OCI-LY1 (cell line): ENCODE measurements at regions not wholly inside any gene's neighbourhood (a gene's known extent, or its start where the extent isn't known, plus 50 kb on each side); places are given as distances from the start of the nearest gene placed in this dataset.

Source experiments
- EZH2 ChIP-seq: fragments of 200-600 bp; sonication (generic), shearing (Covaris generic); IDR thresholded peaks from 2 replicates; pipeline ENCODE4 v1.8.0; 2017; ENCODE audit warnings: borderline replicate concordance, mixed run types, mild to moderate bottlenecking, antibody characterized with exemption, low read length, moderate library complexity, mixed read lengths
- TF ChIP-seq, protein P1 (sequence below): fragments of 200-600 bp; sonication (generic), shearing (Covaris generic); IDR thresholded peaks from 2 replicates; pipeline ENCODE4 v1.5.1; 2017; ENCODE audit warnings: mild to moderate bottlenecking, antibody characterized with exemption, low read length, moderate library complexity, mixed read lengths

DNA sequence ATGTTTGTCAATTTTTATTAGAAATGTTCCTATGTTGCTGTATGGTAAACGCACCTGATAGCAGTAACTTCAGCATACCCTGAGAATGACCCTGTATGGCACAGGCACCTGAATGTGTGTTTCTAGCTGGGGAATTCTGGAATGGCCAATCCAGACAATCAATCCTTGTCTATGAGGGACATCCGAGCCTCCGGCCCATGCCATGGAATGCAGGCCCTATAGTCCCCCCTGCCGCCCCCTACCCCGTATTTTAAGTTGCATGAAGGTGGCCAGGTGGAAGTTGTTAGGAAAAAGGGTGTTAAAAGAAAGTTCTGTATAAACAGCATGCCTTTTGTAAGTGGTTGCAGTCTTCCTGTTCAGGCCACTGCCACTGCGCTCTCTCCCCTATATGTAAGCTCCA, 595.9 kb downstream of the DSC3 start:
- TF ChIP-seq, protein P1, sequence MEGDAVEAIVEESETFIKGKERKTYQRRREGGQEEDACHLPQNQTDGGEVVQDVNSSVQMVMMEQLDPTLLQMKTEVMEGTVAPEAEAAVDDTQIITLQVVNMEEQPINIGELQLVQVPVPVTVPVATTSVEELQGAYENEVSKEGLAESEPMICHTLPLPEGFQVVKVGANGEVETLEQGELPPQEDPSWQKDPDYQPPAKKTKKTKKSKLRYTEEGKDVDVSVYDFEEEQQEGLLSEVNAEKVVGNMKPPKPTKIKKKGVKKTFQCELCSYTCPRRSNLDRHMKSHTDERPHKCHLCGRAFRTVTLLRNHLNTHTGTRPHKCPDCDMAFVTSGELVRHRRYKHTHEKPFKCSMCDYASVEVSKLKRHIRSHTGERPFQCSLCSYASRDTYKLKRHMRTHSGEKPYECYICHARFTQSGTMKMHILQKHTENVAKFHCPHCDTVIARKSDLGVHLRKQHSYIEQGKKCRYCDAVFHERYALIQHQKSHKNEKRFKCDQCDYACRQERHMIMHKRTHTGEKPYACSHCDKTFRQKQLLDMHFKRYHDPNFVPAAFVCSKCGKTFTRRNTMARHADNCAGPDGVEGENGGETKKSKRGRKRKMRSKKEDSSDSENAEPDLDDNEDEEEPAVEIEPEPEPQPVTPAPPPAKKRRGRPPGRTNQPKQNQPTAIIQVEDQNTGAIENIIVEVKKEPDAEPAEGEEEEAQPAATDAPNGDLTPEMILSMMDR = no peak
- no peak for TF ChIP-seq EZH2
